ENCODE measurements at regions not wholly inside any gene's neighbourhood (a gene's known extent, or its start where the extent isn't known, plus 50 kb on each side); places are given as distances from the start of the nearest gene placed in this dataset.

- no peak for TF ChIP-seq CTCF (IDR thresholded peaks at IDR 0.05; ENCODE audit: extremely low read depth, missing control alignments)
- DNase-seq (ENCODE audit: low spot score): no peak
Measured at GRCh38 chr3:20878691-20879090, 692.7 kb upstream of the SGO1 start.

GRCh38 chr3:20873235-20873634, 687.2 kb upstream of the SGO1 start:
- no peak for TF ChIP-seq CTCF (IDR thresholded peaks at IDR 0.05; ENCODE audit: extremely low read depth, missing control alignments)
- DNase-seq (ENCODE audit: low spot score): no peak

- TF ChIP-seq CTCF (IDR thresholded peaks at IDR 0.05; ENCODE audit: extremely low read depth, missing control alignments): no peak
Measured at GRCh38 chr3:20870106-20870899, 684.3 kb upstream of the SGO1 start.

GRCh38 chr3:20865803-20866202, 679.8 kb upstream of the SGO1 start:
- no peak for TF ChIP-seq CTCF (IDR thresholded peaks at IDR 0.05; ENCODE audit: extremely low read depth, missing control alignments)

More at GRCh38 chr3:20870106-20870899, 684.3 kb upstream of the SGO1 start:
- DNase-seq (ENCODE audit: low spot score): no peak

GRCh38 chr3:20861454-20861853, 675.4 kb upstream of the SGO1 start:
- no peak for TF ChIP-seq CTCF (IDR thresholded peaks at IDR 0.05; ENCODE audit: extremely low read depth, missing control alignments)
- DNase-seq (ENCODE audit: low spot score): no peak

More at GRCh38 chr3:20865803-20866202, 679.8 kb upstream of the SGO1 start:
- DNase-seq (ENCODE audit: low spot score): no peak

- no peak for DNase-seq (ENCODE audit: low spot score)
- TF ChIP-seq CTCF (IDR thresholded peaks at IDR 0.05; ENCODE audit: extremely low read depth, missing control alignments): no peak
Measured at GRCh38 chr3:20857636-20858035, 671.6 kb upstream of the SGO1 start.

GRCh38 chr3:20853890-20854289, 667.9 kb upstream of the SGO1 start:
- TF ChIP-seq CTCF (IDR thresholded peaks at IDR 0.05; ENCODE audit: extremely low read depth, missing control alignments): no peak
- DNase-seq (ENCODE audit: low spot score): no peak

Data from GM20000 (cell line).